Astrocyte of the hippocampus (primary cell): ENCODE measurements at regions not wholly inside any gene's neighbourhood (a gene's known extent, or its start where the extent isn't known, plus 50 kb on each side); places are given as distances from the start of the nearest gene placed in this dataset.
"Not testable (repeated sequence)": the region's sequence is repeated elsewhere in the genome, so short reads cannot be mapped to it uniquely, and the experiment has no call there.

Experiments
- DNase-seq: peaks from one replicate; pipeline ENCODE4 v3.0.0; 2011; ENCODE audit warnings: low read depth, low spot score

- no peak for DNase-seq
Measured at GRCh38 chr6:74891349-74891831, 314.5 kb downstream of the COL12A1 start.

GRCh38 chr6:74889635-74890034, 316.2 kb downstream of the COL12A1 start:
- no peak for DNase-seq

- DNase-seq = not testable (repeated sequence)
Measured at GRCh38 chr6:74888741-74889140, 317.1 kb downstream of the COL12A1 start.

GRCh38 chr6:74879976-74880375, 325.9 kb downstream of the COL12A1 start:
- DNase-seq = no peak

- DNase-seq = no peak
Measured at GRCh38 chr6:74879234-74879633, 326.6 kb downstream of the COL12A1 start.

GRCh38 chr6:74875193-74875592, 330.7 kb downstream of the COL12A1 start:
- DNase-seq = no peak

GRCh38 chr6:74872754-74873476, 332.9 kb downstream of the COL12A1 start:
- no peak for DNase-seq

- DNase-seq = peak; percentile 56
Measured at GRCh38 chr6:74871757-74872156, 334.1 kb downstream of the COL12A1 start.

GRCh38 chr6:74870403-74870802, 335.4 kb downstream of the COL12A1 start:
- DNase-seq = peak; percentile 47

GRCh38 chr6:74867291-74867690, 338.6 kb downstream of the COL12A1 start:
- DNase-seq = peak; percentile 2

- DNase-seq = no peak
Measured at GRCh38 chr6:74863968-74864367, 341.9 kb downstream of the COL12A1 start.

GRCh38 chr6:74860456-74860855, 345.4 kb downstream of the COL12A1 start:
- DNase-seq = no peak

- no peak for DNase-seq
Measured at GRCh38 chr6:74857157-74857556, 348.7 kb downstream of the COL12A1 start.

- no peak for DNase-seq
Measured at GRCh38 chr6:74853991-74854390, 351.9 kb downstream of the COL12A1 start.

GRCh38 chr6:74851596-74851995, 354.3 kb downstream of the COL12A1 start:
- DNase-seq = peak; percentile 3

- no peak for DNase-seq
Measured at GRCh38 chr6:74840953-74841352, 364.9 kb downstream of the COL12A1 start.

- no peak for DNase-seq
Measured at GRCh38 chr6:74834967-74835366, 370.9 kb downstream of the COL12A1 start.

GRCh38 chr6:74826263-74826662, 379.6 kb downstream of the COL12A1 start:
- no peak for DNase-seq

- DNase-seq = no peak
Measured at GRCh38 chr6:74814440-74814839, 391.4 kb downstream of the COL12A1 start.

- no peak for DNase-seq
Measured at GRCh38 chr6:74807674-74808073, 398.2 kb downstream of the COL12A1 start.

GRCh38 chr6:74805916-74806696, 399.7 kb downstream of the COL12A1 start:
- DNase-seq = no peak

GRCh38 chr6:74798302-74798701, 407.6 kb downstream of the COL12A1 start:
- no peak for DNase-seq

GRCh38 chr6:74785236-74785635, 420.6 kb downstream of the COL12A1 start:
- no peak for DNase-seq
